GM23338 (cell line): ENCODE measurements at regions not wholly inside any gene's neighbourhood (a gene's known extent, or its start where the extent isn't known, plus 50 kb on each side); places are given as distances from the start of the nearest gene placed in this dataset.

Source experiments
- ATAC-seq: fragments of 200-7000 bp; cut with Tn5 transposase; 3 replicates; pipeline ENCODE4 v1.9.1; 2020
- DNase-seq: peaks from one replicate; pipeline ENCODE4 v3.0.0-alpha.2; 2015; ENCODE audit warnings: low spot score
- H2AFZ ChIP-seq: fragments of 200-600 bp; sonication (generic); 2 replicates; pipeline ENCODE4 v1.8.0; 2016; ENCODE audit warnings: antibody characterized with exemption, mild to moderate bottlenecking, moderate library complexity
- H3F3A ChIP-seq: fragments of 200-600 bp; sonication (generic); replicated peaks from 2 replicates; pipeline ENCODE4 v1.8.0; 2017; ENCODE audit warnings: antibody characterized with exemption, mixed run types, low read depth
- H3K27ac ChIP-seq: fragments of 200-600 bp; sonication (generic); 2 replicates; pipeline ENCODE4 v1.6.1; 2016; ENCODE audit warnings: low read depth
- H3K27me3 ChIP-seq: fragments of 200-600 bp; sonication (generic); 2 replicates; pipeline ENCODE4 v1.8.0; 2016; ENCODE audit warnings: mild to moderate bottlenecking, mixed run types, moderate library complexity; ENCODE audit not compliant: insufficient read depth
- H3K36me3 ChIP-seq: fragments of 200-600 bp; sonication (generic); 2 replicates; pipeline ENCODE4 v1.8.0; 2016; ENCODE audit warnings: mild to moderate bottlenecking; ENCODE audit not compliant: insufficient read depth
- H3K4me1 ChIP-seq: fragments of 200-600 bp; sonication (generic); 2 replicates; pipeline ENCODE4 v1.8.0; 2016; ENCODE audit warnings: mild to moderate bottlenecking, moderate library complexity; ENCODE audit not compliant: insufficient read depth
- H3K4me2 ChIP-seq: fragments of 200-600 bp; sonication (generic); 2 replicates; pipeline ENCODE4 v1.7.1; 2017; ENCODE audit warnings: mixed run types
- H3K4me3 ChIP-seq: fragments of 200-600 bp; sonication (generic); 2 replicates; pipeline ENCODE4 v1.6.1; 2016; ENCODE audit warnings: mixed run types
- H3K79me2 ChIP-seq: fragments of 200-600 bp; sonication (generic); replicated peaks from 2 replicates; pipeline ENCODE4 v1.8.0; 2017; ENCODE audit warnings: mild to moderate bottlenecking; ENCODE audit not compliant: insufficient read depth
- H3K9me2 ChIP-seq: fragments of 200-600 bp; sonication (generic); 2 replicates; pipeline ENCODE4 v1.8.0; 2017; ENCODE audit not compliant: insufficient read depth
- H4K20me1 ChIP-seq: fragments of 200-600 bp; sonication (generic); replicated peaks from 2 replicates; pipeline ENCODE4 v1.8.0; 2017; ENCODE audit warnings: mild to moderate bottlenecking; ENCODE audit not compliant: insufficient read depth
- H3K27ac Mint-ChIP-seq: 2 replicates; pipeline ENCODE4 v1.8.0; 2020; ENCODE audit warnings: inconsistent platforms, mild to moderate bottlenecking, moderate library complexity, mixed read lengths
- H3K27me3 Mint-ChIP-seq: 3 replicates; pipeline ENCODE4 v1.8.0; 2022; ENCODE audit warnings: low read depth, mild to moderate bottlenecking, moderate library complexity, mixed read lengths, inconsistent platforms; ENCODE audit not compliant: insufficient read depth, poor library complexity
- H3K36me3 Mint-ChIP-seq: 3 replicates; pipeline ENCODE4 v1.8.0; 2021; ENCODE audit warnings: low read depth, mild to moderate bottlenecking, inconsistent platforms, moderate library complexity, mixed read lengths
- H3K4me1 Mint-ChIP-seq: 3 replicates; pipeline ENCODE4 v1.8.0; 2020; ENCODE audit warnings: mild to moderate bottlenecking, inconsistent platforms, mixed read lengths
- H3K4me3 Mint-ChIP-seq: 3 replicates; pipeline ENCODE4 v1.8.0; 2021; ENCODE audit warnings: moderate library complexity, mild to moderate bottlenecking, inconsistent platforms, mixed read lengths
- H3K9me3 Mint-ChIP-seq: 3 replicates; pipeline ENCODE4 v1.8.0; 2020; ENCODE audit warnings: moderate library complexity, mild to moderate bottlenecking, inconsistent platforms, mixed read lengths
- ETS1 ChIP-seq: IDR thresholded peaks from 2 replicates; pipeline ENCODE4 v1.6.1; 2016; ENCODE audit warnings: antibody characterized with exemption
- NANOG ChIP-seq: IDR thresholded peaks from 2 replicates; pipeline ENCODE4 v1.6.1; 2016; ENCODE audit warnings: antibody characterized with exemption, borderline replicate concordance
- STAT1 ChIP-seq: IDR thresholded peaks from one replicate; pipeline ENCODE4 v1.6.1; 2016; ENCODE audit warnings: antibody characterized with exemption; ENCODE audit not compliant: unreplicated experiment
- TF ChIP-seq, protein P1 (sequence below): fragments of 250-450 bp; sonication (Bioruptor Pico); IDR thresholded peaks from 2 replicates; pipeline ENCODE4 v1.5.0; 2020; ENCODE audit warnings: mild to moderate bottlenecking, moderate library complexity
- TF ChIP-seq, protein P2 (sequence below), 2 experiments: fragments of 200-600 bp in 1 of 2; sonication (generic) in 1 of 2; conservative IDR thresholded peaks; 2 replicates each; pipeline versions ENCODE4 v1.5.1 to v1.6.1; 2016 to 2017; ENCODE audit warnings: antibody characterized with exemption in 2 of 2, low read depth in 2 of 2, mild to moderate bottlenecking in 2 of 2, moderate library complexity in 1 of 2

GRCh38 chr17:79476074-79476652 is 134.7 kb downstream of the RBFOX3 start (continued):
- TF ChIP-seq, protein P1, sequence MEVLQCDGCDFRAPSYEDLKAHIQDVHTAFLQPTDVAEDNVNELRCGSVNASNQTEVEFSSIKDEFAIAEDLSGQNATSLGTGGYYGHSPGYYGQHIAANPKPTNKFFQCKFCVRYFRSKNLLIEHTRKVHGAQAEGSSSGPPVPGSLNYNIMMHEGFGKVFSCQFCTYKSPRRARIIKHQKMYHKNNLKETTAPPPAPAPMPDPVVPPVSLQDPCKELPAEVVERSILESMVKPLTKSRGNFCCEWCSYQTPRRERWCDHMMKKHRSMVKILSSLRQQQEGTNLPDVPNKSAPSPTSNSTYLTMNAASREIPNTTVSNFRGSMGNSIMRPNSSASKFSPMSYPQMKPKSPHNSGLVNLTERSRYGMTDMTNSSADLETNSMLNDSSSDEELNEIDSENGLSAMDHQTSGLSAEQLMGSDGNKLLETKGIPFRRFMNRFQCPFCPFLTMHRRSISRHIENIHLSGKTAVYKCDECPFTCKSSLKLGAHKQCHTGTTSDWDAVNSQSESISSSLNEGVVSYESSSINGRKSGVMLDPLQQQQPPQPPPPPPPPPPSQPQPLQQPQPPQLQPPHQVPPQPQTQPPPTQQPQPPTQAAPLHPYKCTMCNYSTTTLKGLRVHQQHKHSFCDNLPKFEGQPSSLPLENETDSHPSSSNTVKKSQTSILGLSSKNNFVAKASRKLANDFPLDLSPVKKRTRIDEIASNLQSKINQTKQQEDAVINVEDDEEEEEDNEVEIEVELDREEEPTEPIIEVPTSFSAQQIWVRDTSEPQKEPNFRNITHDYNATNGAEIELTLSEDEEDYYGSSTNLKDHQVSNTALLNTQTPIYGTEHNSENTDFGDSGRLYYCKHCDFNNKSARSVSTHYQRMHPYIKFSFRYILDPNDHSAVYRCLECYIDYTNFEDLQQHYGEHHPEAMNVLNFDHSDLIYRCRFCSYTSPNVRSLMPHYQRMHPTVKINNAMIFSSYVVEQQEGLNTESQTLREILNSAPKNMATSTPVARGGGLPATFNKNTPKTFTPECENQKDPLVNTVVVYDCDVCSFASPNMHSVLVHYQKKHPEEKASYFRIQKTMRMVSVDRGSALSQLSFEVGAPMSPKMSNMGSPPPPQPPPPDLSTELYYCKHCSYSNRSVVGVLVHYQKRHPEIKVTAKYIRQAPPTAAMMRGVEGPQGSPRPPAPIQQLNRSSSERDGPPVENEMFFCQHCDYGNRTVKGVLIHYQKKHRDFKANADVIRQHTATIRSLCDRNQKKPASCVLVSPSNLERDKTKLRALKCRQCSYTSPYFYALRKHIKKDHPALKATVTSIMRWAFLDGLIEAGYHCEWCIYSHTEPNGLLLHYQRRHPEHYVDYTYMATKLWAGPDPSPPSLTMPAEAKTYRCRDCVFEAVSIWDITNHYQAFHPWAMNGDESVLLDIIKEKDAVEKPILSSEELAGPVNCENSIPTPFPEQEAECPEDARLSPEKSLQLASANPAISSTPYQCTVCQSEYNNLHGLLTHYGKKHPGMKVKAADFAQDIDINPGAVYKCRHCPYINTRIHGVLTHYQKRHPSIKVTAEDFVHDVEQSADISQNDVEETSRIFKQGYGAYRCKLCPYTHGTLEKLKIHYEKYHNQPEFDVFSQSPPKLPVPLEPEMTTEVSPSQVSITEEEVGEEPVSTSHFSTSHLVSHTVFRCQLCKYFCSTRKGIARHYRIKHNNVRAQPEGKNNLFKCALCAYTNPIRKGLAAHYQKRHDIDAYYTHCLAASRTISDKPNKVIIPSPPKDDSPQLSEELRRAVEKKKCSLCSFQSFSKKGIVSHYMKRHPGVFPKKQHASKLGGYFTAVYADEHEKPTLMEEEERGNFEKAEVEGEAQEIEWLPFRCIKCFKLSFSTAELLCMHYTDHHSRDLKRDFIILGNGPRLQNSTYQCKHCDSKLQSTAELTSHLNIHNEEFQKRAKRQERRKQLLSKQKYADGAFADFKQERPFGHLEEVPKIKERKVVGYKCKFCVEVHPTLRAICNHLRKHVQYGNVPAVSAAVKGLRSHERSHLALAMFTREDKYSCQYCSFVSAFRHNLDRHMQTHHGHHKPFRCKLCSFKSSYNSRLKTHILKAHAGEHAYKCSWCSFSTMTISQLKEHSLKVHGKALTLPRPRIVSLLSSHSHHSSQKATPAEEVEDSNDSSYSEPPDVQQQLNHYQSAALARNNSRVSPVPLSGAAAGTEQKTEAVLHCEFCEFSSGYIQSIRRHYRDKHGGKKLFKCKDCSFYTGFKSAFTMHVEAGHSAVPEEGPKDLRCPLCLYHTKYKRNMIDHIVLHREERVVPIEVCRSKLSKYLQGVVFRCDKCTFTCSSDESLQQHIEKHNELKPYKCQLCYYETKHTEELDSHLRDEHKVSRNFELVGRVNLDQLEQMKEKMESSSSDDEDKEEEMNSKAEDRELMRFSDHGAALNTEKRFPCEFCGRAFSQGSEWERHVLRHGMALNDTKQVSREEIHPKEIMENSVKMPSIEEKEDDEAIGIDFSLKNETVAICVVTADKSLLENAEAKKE: no peak
- no peak for TF ChIP-seq STAT1

GRCh38 chr17:79473876-79474440 is 136.9 kb downstream of the RBFOX3 start:
- DNase-seq (no peak), ATAC-seq (no peak)
- Histone ChIP-seq H2AFZ (no peak overlapping the region), H3K4me2 (no peak overlapping the region), H3K4me3 (no peak overlapping the region), H3K79me2 (no peaks in the 10 kb centered on the region), H4K20me1 (no peaks in the 10 kb centered on the region), H3K36me3 (no peaks in the 10 kb centered on the region), H3K4me1 (no peaks in the 10 kb centered on the region), H3F3A (no peaks in the 10 kb centered on the region), H3K27ac (no peak overlapping the region), H3K27me3 (no peaks in the 10 kb centered on the region), H3K9me2 (no peaks in the 10 kb centered on the region)
- H3K4me1 Mint-ChIP-seq: peaks cover 7% of the 10 kb centered on the region
- no peaks in the 10 kb centered on the region for H3K36me3 Mint-ChIP-seq
- no peaks in the 10 kb centered on the region; the same call in 2 of the 3 replicates for H3K9me3 Mint-ChIP-seq
- H3K27me3 Mint-ChIP-seq: peaks cover 9% of the 10 kb centered on the region
- no peak overlapping the region for H3K4me3 Mint-ChIP-seq
- no peak overlapping the region for H3K27ac Mint-ChIP-seq
- TF ChIP-seq, protein P1: no peak
- TF ChIP-seq NANOG (no peak), ETS1 (no peak), STAT1 (no peak)
- TF ChIP-seq, protein P2, sequence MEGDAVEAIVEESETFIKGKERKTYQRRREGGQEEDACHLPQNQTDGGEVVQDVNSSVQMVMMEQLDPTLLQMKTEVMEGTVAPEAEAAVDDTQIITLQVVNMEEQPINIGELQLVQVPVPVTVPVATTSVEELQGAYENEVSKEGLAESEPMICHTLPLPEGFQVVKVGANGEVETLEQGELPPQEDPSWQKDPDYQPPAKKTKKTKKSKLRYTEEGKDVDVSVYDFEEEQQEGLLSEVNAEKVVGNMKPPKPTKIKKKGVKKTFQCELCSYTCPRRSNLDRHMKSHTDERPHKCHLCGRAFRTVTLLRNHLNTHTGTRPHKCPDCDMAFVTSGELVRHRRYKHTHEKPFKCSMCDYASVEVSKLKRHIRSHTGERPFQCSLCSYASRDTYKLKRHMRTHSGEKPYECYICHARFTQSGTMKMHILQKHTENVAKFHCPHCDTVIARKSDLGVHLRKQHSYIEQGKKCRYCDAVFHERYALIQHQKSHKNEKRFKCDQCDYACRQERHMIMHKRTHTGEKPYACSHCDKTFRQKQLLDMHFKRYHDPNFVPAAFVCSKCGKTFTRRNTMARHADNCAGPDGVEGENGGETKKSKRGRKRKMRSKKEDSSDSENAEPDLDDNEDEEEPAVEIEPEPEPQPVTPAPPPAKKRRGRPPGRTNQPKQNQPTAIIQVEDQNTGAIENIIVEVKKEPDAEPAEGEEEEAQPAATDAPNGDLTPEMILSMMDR (conservative IDR thresholded peaks at IDR 0.05; ENCODE audit: low read depth in 2 of 2): no peak
